ENCODE measurements at regions not wholly inside any gene's neighbourhood (a gene's known extent, or its start where the extent isn't known, plus 50 kb on each side); places are given as distances from the start of the nearest gene placed in this dataset.

GRCh38 chr2:7667260-7667757 lies 750.1 kb downstream of the RNF144A start:
- Histone ChIP-seq H3K9me3 (ENCODE audit: low read length) (no peaks in the 10 kb centered on the region), H3K9me2 (ENCODE audit: insufficient read depth, low read length) (no peaks in the 10 kb centered on the region), H2AFZ (ENCODE audit: low read depth, low read length) (no peak overlapping the region), H3K27me3 (ENCODE audit: insufficient read depth, low read depth, low read length) (no peaks in the 10 kb centered on the region), H3K4me2 (ENCODE audit: low read length) (no peak overlapping the region), H3K9ac (ENCODE audit: low read length) (no peak overlapping the region), H4K20me1 (ENCODE audit: insufficient read depth) (no peaks in the 10 kb centered on the region), H3K79me2 (replicated peaks; ENCODE audit: insufficient read depth, low read length) (no peaks in the 10 kb centered on the region), H3K4me3 (ENCODE audit: low read length) (no peak overlapping the region), H3K36me3 (ENCODE audit: insufficient read depth, low read length) (no peaks in the 10 kb centered on the region), H3K27ac (ENCODE audit: low read length) (no peak overlapping the region), H3F3A (ENCODE audit: insufficient read depth, low read length, poor library complexity, severe bottlenecking) (no peaks in the 10 kb centered on the region)
- TF ChIP-seq EP300 (conservative IDR thresholded peaks at IDR 0.05; ENCODE audit: poor library complexity, severe bottlenecking) (no peak), TAF1 (IDR thresholded peaks at IDR 0.05; ENCODE audit: low read depth) (no peak), CTCF (IDR thresholded peaks at IDR 0.05; ENCODE audit: poor library complexity, severe bottlenecking) (no peak), MXI1 (conservative IDR thresholded peaks at IDR 0.05; ENCODE audit: poor library complexity, severe bottlenecking) (no peak), RAD21 (conservative IDR thresholded peaks at IDR 0.05) (no peak), SMC3 (conservative IDR thresholded peaks at IDR 0.05; ENCODE audit: poor library complexity) (no peak), EZH2 (IDR thresholded peaks at IDR 0.05; ENCODE audit: borderline replicate concordance, insufficient read depth, low read length, poor library complexity, severe bottlenecking) (no peak), POLR2AphosphoS5 (IDR thresholded peaks at IDR 0.05) (no peak)
- TF ChIP-seq, protein P1, sequence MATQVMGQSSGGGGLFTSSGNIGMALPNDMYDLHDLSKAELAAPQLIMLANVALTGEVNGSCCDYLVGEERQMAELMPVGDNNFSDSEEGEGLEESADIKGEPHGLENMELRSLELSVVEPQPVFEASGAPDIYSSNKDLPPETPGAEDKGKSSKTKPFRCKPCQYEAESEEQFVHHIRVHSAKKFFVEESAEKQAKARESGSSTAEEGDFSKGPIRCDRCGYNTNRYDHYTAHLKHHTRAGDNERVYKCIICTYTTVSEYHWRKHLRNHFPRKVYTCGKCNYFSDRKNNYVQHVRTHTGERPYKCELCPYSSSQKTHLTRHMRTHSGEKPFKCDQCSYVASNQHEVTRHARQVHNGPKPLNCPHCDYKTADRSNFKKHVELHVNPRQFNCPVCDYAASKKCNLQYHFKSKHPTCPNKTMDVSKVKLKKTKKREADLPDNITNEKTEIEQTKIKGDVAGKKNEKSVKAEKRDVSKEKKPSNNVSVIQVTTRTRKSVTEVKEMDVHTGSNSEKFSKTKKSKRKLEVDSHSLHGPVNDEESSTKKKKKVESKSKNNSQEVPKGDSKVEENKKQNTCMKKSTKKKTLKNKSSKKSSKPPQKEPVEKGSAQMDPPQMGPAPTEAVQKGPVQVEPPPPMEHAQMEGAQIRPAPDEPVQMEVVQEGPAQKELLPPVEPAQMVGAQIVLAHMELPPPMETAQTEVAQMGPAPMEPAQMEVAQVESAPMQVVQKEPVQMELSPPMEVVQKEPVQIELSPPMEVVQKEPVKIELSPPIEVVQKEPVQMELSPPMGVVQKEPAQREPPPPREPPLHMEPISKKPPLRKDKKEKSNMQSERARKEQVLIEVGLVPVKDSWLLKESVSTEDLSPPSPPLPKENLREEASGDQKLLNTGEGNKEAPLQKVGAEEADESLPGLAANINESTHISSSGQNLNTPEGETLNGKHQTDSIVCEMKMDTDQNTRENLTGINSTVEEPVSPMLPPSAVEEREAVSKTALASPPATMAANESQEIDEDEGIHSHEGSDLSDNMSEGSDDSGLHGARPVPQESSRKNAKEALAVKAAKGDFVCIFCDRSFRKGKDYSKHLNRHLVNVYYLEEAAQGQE (IDR thresholded peaks at IDR 0.05; ENCODE audit: borderline replicate concordance): no peak

DNA sequence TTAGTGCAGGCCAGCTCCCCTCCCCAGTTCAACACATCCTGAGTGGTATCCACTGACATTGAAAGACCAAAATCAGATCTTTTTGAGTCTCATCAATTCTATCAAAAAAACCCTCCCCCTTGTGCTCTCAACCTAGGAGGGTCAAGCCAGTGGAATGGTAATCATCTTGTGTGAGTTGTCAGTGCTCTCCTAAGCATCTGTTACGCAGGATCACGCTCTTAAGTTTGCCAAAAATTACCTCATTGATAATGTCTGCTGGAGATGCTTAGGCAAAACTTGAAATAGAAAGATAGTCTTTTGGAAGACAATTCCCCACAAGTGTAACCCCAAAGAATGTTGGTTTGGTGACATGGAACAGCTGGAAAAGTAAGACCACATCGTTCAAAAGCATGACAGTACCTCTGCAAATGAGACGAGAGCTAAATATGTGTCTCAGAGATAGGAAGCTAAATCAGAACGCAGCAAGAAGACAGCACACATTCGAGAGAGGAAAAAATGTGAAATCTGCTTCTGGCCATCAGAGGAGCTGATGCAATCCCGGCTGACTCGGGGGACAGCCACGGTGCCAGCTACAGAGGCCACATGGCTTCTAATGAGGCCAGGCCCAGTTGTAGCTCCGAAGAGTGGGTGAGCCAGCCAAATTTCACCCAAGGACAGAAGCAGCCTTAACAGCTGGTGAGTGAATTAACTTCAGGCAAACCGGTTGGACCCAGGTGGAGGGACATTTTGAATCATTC lies 753.9 kb downstream of the RNF144A start:
- no peak overlapping the region for H3K4me3 ChIP-seq (ENCODE audit: low read length)
- H3K9me3 ChIP-seq (ENCODE audit: low read length): peaks cover 3% of the 10 kb centered on the region
- no peak overlapping the region for H2AFZ ChIP-seq (ENCODE audit: low read depth, low read length)
- H3K79me2 ChIP-seq (replicated peaks; ENCODE audit: insufficient read depth, low read length): no peaks in the 10 kb centered on the region
- H3K9ac ChIP-seq (ENCODE audit: low read length): no peak overlapping the region
- no peak overlapping the region for H3K4me2 ChIP-seq (ENCODE audit: low read length)
- no peaks in the 10 kb centered on the region for H4K20me1 ChIP-seq (ENCODE audit: insufficient read depth)
- H3K36me3 ChIP-seq (ENCODE audit: insufficient read depth, low read length): no peaks in the 10 kb centered on the region
- no peaks in the 10 kb centered on the region for H3K9me2 ChIP-seq (ENCODE audit: insufficient read depth, low read length)
- TF ChIP-seq, protein P1 (IDR thresholded peaks at IDR 0.05; ENCODE audit: borderline replicate concordance): no peak
- TF ChIP-seq EZH2 (IDR thresholded peaks at IDR 0.05; ENCODE audit: borderline replicate concordance, insufficient read depth, low read length, poor library complexity, severe bottlenecking): no peak
- no peak for TF ChIP-seq CTCF (IDR thresholded peaks at IDR 0.05; ENCODE audit: poor library complexity, severe bottlenecking)
- TF ChIP-seq RAD21 (conservative IDR thresholded peaks at IDR 0.05): no peak
- TF ChIP-seq SMC3 (conservative IDR thresholded peaks at IDR 0.05; ENCODE audit: poor library complexity): no peak
- no peak for TF ChIP-seq TAF1 (IDR thresholded peaks at IDR 0.05; ENCODE audit: low read depth)
- TF ChIP-seq MXI1 (conservative IDR thresholded peaks at IDR 0.05; ENCODE audit: poor library complexity, severe bottlenecking): no peak
- no peak for TF ChIP-seq POLR2AphosphoS5 (IDR thresholded peaks at IDR 0.05)
- no peak for TF ChIP-seq EP300 (conservative IDR thresholded peaks at IDR 0.05; ENCODE audit: poor library complexity, severe bottlenecking)
- H3K27me3 ChIP-seq (ENCODE audit: insufficient read depth, low read depth, low read length): no peaks in the 10 kb centered on the region
- H3K27ac ChIP-seq (ENCODE audit: low read length): no peak overlapping the region
- no peaks in the 10 kb centered on the region for H3F3A ChIP-seq (ENCODE audit: insufficient read depth, low read length, poor library complexity, severe bottlenecking)

Data from neural cell (in vitro differentiated cells).